G401 (cell line): ENCODE measurements at regions not wholly inside any gene's neighbourhood (a gene's known extent, or its start where the extent isn't known, plus 50 kb on each side); places are given as distances from the start of the nearest gene placed in this dataset.
"Not testable (repeated sequence)": the region's sequence is repeated elsewhere in the genome, so short reads cannot be mapped to it uniquely, and the experiment has no call there.

Experiments
- DNase-seq: peaks from one replicate; pipeline ENCODE4 v3.0.0-alpha.2; 2015; ENCODE audit warnings: low spot score
- in situ Hi-C: cut with HindIII; loops from 2 replicates; pipeline ENCODE4 v1.10.0; 2016; ENCODE audit warnings: low sequenced_read_pairs, mixed read lengths

DNA sequence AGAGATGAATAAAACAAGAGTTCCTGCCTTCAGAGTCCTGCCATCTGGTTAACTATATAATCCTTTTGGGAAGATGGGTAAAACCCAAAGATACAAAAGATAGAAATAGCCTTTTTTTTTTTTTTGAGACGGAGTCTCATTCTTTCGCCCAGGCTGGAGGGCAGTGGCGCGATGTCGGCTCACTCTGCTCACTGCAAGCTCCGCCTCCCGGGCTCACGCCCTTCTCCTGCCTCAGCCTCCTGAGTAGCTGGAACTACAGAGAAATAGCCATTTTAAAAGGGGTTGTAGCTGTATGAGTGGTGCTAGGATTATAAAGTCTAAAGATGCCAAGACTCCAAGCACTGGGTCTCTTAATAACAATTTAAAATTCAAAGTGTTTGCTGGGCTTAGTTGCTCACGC is 97.2 kb downstream of the KDR start:
- in situ Hi-C loops = no loop called here
- DNase-seq = no peak

DNA sequence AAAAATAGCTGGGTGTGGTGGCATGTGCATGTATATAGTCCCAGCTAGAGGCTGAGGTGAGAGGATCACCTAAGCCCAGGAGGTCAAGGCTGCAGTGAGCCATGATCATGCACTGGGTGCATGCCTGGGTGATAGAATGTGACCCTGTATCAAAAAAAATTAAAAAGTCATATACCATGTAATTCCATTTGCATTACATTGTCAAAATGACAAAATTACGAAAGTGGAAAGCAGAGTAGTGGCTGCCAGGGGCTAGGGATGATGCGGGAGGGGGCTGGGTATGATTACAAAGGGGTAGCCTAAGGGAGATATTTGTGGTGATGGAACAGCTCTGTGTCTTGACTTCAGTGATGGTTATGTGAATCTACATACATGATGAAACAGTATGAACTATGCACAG is 97.8 kb downstream of the KDR start:
- in situ Hi-C loops = no loop called here

DNA sequence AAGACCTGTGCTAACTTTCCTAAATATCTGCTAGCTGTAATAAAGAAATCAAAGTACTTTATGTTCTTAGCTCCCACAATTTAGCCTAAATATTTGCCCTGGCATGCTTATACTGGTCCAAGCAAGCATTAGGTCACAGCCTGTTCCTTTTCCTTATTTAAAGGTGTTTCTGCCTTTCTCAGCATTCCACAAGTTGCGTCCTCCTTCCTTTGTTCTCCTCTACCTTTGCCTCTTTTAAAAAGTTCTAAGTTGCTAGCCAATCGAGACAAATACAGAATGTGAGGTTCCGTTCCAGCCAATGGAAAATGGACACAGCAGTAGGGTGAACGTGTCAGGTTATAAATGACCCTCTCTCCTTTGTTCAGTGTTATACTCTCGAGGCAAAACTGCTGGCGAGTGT is 99.9 kb downstream of the KDR start:
- in situ Hi-C loops, DNase-seq: not testable (repeated sequence)

More for the DNA sequence above, 97.8 kb downstream of the KDR start:
- DNase-seq = no peak

DNA sequence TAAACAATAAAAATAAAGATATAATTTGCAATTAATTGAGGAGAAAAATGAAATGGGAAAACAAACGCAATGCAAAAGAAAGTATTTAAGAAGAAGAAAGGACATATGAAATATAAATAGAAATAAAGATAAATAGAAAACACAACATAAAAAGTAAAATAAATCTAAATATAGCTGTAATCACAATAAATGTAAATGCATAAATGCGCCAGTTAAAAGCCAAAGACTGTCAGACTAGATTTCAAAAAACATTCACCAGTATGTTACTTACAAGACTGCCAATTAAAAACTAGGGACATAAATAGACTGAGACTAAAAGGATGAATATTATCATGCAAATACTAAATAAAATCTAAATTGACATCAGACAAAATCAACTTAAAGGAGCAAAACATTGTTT is 102.4 kb downstream of the KDR start:
- in situ Hi-C loops = no loop called here

DNA sequence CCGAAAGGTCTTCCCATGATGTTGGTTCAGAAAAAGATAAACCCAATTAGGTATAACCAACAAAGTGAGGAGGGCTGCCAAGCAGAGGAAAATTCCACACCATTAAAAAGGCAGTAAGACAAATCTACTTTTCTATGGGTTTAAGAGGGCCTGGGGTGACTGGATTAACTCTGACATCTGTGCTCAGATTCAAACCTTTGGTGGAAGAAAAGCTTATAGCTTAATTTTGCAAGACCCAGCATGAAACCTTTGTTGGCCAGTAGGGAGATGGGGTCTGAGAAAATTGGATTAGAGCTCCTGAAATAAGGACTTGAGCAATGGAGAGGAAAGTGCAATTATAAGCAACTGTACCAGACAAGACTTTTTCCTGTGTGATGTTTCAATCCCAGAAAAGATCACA is 104.2 kb downstream of the KDR start:
- in situ Hi-C loops = no loop called here
- DNase-seq = no peak

More for the DNA sequence above, 102.4 kb downstream of the KDR start:
- DNase-seq = no peak

DNA sequence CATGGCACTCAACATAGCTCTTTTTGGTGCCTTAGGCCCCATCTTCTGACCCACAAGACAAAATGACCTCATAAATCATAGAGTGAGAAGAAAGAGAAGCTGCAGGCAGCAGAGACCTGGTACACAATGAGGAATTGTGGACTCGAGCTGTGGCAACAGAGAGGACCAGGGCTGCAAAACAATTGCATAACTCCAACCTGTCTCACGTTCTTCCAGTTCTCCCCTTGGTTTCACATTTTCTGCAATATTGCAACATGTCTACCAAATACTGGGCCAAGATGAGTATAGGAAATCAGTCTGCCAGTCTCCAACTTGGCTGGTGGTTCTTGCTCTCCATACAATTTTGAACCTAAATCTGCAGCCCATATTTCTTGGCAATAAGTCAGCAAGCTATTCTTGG is 105.3 kb downstream of the KDR start:
- DNase-seq = no peak
- in situ Hi-C loops = no loop called here

DNA sequence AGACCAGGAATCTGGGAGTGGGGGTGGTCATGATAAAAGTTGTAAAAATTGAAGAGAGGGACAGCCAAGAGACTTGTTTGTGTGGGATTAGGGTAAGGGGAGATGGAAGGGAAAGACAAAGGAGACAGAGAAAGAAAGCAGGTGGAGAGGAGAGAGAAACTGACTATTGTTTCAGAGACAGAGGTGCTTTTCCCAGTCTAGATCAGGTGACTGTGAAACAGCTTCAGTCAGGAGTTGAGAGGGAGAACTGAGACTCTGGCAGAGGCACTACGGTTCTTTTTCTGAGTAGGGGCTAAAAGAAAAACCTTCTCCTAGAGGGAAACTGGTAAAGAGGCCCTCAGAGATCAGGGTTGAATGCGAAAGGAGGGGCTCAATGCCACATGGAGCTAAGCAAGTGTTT is 106.4 kb downstream of the KDR start:
- in situ Hi-C loops = no loop called here
- DNase-seq = no peak

DNA sequence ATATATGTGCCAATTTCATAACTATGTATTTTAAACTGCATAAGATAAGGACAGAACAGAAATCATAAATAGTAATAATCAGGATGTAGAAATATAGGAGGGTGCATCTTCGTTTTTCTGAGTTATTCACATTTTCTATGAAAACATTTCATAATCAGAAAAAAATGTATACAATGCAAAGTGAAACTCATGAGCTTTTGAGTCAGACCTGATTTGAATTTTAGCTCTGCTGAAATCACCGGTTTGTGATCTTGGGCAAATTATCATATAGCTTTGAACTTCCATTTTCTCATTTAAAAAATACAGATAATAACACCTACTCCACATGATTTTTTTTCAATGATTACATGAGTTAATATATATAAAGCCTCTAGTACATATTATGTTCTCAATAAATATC is 106.9 kb downstream of the KDR start:
- in situ Hi-C loops = no loop called here
- no peak for DNase-seq

DNA sequence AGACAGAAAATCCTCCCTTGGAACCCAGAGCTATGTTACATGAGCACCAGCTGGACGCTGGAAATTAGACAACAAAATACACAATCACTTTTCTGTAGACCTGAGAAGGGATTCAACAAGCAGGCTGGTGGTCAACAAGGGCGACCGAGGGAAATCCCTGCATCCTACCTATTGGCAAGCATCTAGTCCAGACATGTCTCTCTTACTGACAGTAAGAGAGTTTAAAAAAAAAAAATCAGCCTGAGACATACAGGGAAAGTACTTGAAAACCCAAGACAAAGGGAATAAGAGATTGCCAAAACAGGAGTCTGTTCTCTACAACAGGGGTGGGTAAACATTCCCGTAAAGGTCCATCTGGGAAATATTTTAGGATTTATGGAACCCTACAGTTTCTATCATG is 108.0 kb downstream of the KDR start:
- no peak for DNase-seq
- in situ Hi-C loops = no loop called here

DNA sequence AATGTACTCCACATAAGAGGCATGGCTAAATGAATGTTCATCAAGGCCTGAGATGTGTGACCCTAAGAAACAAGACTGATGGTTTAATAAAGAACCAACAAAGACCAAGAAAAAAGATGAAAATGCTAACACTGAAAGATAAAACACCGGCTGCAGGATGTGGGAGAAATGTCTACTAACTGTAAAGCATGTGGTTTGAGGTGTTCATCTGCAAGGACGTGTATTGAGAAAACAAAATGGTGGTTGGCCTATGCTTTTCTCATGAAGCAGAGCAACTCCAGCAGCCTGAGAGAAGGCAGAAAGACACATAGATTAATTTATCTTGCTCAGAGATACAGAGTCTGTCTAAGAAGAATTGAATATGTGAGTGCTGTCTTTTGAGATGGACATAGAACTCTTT is 109.3 kb downstream of the KDR start:
- DNase-seq = no peak
- in situ Hi-C loops = no loop called here

DNA sequence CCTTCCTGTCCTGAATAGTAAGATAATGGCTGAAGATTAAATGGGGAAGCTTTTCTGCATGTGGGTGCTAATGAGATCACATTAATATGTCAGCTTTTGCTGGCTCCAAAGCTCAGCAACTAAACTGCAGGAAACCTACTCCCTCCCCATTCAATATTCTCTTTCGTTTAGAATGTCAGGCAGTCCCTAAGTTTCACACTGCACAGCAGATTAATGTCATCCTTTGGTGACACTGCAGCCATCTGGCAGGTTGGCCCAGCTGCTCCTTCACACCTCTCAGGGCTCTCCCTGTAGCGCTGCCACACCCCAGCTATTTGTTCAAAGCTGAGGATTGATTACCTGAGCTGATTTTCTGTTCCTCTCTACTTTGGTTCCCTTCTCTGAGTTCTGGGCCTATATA is 110.5 kb downstream of the KDR start:
- no peak for DNase-seq
- in situ Hi-C loops = no loop called here

DNA sequence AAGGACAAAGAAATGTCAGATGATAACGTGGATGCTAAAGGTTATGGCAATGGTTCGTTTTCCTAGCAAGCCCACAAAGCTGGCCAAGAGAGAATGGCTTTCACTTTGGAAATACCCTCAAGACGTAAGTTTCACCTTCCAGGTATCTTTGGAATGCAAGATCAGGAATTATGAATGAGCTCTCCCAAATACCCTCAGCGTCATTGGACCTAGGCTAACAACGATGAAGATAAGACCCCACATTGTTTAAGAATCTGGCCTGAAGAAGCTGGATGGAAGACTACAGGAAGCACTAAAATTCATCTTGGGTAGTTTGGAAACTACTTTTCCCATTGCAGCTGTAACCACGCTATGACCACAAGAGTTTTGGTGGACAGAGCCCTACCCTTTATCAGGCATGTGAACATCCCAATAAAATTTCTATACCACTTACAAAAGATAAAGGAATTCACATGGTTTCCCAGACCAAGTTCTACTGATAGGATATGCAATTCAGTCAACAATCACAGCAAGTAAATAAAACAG is 111.9 kb downstream of the KDR start:
- in situ Hi-C loops = no loop called here
- DNase-seq = no peak

DNA sequence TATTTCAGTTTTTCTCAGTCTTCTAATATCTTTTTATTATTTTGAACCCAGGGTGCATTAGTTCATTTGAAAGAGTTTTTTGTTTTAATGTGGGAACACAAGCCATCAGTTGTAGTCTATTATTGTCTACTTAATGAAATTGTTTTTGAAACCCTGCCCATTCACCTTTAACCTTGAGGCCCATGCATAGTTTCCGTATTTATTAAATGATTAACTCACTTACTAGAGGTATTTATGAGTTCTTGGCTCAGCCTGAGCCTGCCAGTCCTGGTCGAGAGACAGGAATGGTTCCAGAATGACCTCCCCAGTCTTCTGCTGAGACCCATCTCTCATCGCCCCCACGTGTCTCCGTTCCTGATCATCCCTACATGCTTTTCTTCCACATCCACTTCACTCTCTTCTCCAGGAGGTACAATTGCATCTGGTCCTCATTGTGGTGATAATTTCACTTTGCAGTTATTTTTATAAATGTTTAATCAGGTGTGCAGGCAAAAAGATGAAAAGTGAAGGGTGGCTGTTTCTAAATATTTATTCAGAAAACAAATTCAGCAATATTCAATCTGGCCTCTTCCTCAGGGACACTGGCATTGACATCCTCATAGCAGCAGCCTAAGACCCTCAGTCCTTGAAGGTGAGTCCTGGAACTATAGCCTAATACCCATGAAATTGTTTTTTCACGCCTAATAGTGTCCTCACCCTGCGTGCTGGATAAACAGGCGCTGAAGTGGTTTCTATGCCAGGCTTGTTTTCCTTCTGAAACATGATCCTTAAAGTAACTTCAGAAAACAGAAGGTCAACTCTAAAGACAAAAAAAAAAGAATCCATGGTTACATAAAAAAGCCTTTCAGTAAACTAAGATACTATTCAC is 112.8 kb downstream of the KDR start:
- in situ Hi-C loops = no loop called here
- DNase-seq = no peak

DNA sequence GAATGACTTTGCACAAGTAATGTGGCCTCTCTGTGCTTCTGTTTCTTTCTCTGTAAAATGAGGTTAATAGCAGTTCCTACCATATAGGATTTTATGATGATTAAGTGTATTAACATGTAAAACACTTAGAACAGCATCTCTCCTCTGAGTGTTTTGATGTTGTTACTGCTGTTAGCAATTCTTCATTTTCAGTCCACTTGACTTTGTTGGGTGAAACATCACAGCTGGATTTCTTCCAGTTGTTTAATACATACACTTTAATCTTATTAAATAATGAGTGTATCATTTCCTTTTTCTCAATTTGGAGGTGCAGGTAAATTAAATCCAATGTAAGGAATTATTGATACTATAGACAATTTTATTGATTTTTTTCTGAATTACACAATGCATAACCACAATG is 113.6 kb downstream of the KDR start:
- in situ Hi-C loops = no loop called here

DNA sequence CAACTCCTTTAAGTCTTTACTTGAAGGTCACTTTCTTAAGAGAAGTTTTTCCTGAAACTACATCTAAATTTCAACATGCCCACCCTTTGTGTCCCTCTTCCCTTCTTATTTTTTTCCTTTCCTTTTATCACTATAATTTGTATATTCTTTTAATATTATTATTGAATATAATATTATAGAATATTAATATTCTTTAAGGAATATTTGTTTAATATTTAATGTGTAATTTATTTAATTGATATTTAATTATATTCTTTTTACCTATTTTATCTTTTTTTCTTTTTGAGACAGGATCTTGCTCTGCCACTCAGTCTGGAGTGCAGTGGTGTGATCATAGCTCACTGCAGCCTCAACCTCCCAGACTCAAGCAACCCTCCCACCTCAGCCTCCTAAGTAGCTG is 114.8 kb downstream of the KDR start:
- in situ Hi-C loops = no loop called here
- DNase-seq = no peak

More for the DNA sequence above, 113.6 kb downstream of the KDR start:
- no peak for DNase-seq

DNA sequence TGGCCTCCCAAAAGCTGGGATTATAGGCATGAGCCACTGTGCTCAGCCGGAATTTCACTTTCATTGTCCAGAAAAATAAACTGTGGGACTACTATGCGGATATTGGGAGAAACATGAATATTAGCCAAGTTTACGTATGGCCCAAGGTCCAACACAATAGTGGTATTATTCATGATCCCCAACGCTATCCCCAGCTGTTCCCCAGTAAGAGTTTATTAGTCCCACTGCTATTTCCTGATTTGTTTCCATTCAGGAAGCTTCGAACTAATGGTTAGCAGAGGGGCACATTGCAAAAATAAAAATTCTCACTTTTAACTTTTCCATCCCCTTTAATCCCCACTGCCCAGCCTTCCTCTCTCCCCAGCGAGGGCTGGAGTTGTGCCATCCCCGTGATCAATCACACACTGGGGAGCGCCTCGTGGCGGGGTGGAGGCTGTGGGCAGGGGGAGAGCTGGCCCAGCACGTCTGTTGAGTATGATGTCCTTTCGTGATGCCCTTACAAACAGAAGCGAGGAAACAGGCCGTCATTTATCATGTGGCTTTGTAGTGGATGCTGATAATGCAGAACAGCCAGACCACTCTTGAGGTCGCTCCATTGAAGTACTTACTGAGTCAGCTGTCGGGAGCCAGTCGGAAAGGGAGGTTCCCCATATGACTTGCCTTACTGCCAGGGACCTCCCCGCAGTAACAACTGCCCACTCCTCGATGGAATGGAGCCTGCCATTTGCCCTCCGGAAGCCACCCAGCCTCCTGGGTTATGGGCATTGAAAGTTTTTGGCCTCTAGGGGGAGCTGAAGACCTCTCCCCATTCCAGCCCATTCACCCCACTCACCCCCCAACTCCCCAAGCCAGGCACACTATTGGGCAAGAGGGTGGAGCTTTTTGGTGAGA is 117.0 kb downstream of the KDR start:
- in situ Hi-C loops = no loop called here
- no peak for DNase-seq

DNA sequence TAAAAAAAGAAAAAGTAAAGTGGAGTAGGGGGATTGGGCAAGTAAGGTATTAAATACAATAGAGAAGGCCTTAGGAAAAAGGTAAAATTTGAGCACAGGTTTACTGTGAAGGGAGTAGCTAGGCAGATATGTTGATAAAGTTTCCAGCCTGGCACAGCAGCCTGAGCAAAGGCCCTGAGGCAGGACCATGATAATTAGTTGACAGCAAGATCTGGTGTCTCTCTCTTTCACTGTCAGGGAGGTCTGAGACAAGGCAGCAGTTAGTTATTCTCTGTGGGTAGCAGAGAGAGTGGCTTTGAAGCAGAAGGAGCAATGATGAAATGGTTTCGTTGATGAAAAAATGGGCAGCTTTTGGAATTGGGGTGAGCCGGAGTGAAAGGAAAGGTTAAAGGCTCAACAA is 119.5 kb downstream of the KDR start:
- in situ Hi-C loops = no loop called here
- no peak for DNase-seq

DNA sequence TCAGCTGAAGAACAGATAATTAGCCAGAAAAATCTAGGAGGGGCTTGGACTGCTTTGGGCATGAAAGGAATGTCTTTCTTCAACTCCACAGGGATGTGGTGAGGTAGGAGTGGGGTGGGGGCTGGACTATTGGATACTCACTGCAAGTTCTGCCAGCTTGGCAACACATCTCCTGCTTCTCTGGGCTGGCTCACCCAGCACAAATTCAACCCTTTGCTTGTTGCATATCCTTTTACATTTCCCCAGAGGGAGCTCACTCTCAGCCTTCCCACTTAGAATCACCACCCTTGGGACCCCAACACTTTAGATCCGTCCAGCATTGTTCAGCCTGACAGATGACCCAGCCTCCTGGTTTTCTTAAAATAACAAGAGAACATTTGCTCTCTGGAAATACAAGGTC is 120.6 kb downstream of the KDR start:
- in situ Hi-C loops = no loop called here
- DNase-seq = no peak

DNA sequence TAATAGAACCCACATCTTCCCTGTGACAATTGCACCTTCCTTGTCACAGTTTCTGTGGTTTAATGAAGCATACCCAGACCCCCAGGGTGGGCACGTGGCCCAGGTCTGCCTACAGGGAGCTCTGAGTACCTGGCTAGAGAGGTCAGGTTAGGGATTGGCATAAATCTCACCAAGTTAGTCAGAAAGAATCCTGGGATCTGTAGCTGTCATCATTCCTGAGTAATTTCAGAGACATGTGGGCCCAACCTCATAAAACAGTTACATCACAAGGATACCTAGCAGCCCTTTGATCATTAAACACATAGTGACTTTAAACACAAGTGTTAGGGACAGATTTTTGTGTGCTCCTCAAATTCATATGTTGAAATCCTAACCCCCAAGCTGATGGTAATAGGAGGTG is 123.0 kb downstream of the KDR start:
- in situ Hi-C loops = no loop called here
- DNase-seq = no peak

DNA sequence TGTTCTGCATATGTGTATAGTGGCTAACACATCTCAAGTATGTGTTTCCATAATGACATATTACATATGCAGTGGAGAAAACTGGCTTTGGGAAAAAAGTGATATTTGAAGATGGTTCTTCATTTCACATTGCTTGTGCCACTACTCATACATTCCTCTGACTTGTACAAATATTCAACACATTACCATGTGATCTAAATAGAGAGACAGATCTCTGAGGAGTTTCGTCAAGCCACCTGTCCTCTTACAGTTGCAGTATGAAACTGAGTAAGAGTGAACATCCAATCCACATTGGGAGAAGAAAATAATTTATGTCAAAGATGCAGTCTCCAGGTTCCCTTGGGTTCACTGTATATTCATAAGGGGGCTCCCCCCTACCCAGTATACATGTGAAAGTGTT is 123.9 kb downstream of the KDR start:
- in situ Hi-C loops = no loop called here
- no peak for DNase-seq
